BE2C (cell line): ENCODE measurements at regions not wholly inside any gene's neighbourhood (a gene's known extent, or its start where the extent isn't known, plus 50 kb on each side); places are given as distances from the start of the nearest gene placed in this dataset.

ENCODE experiments used
- DNase-seq: peaks from one replicate; pipeline ENCODE4 v3.0.0-alpha.2; 2020
- H3K27me3 ChIP-seq: fragments of 250-450 bp; sonication (Bioruptor Pico); 2 replicates; pipeline ENCODE4 v1.5.1; 2020; ENCODE audit warnings: mild to moderate bottlenecking
- H3K36me3 ChIP-seq: fragments of 250-450 bp; sonication (Bioruptor Pico); 2 replicates; pipeline ENCODE4 v1.5.1; 2020; ENCODE audit warnings: mild to moderate bottlenecking
- H3K4me1 ChIP-seq: fragments of 250-450 bp; sonication (Bioruptor Pico); 2 replicates; pipeline ENCODE4 v1.5.1; 2020
- H3K4me3 ChIP-seq: 2 replicates; pipeline ENCODE4 v1.5.1; 2011; ENCODE audit warnings: low read depth, low read length
- H3K9me3 ChIP-seq: fragments of 250-450 bp; sonication (Bioruptor Pico); 2 replicates; pipeline ENCODE4 v1.5.1; 2020
- CTCF ChIP-seq: IDR thresholded peaks from 2 replicates; pipeline ENCODE4 v1.5.1; 2012; ENCODE audit warnings: mild to moderate bottlenecking, low read depth, low read length

GRCh38 chr9:129392093-129392541 is 214.1 kb upstream of the IER5L start:
- no peak for TF ChIP-seq CTCF
- Histone ChIP-seq H3K4me3 (0 out of 2 replicates have a peak overlapping the region, but pooled peaks have one; percentile 23), H3K4me1 (peaks cover 51% of the 10 kb centered on the region), H3K36me3 (no peaks in the 10 kb centered on the region), H3K9me3 (no peaks in the 10 kb centered on the region), H3K27me3 (no peaks in the 10 kb centered on the region)
- peak; percentile 75 for DNase-seq

- Histone ChIP-seq H3K9me3 (no peaks in the 10 kb centered on the region), H3K27me3 (no peaks in the 10 kb centered on the region), H3K4me1 (peaks cover 56% of the 10 kb centered on the region), H3K4me3 (peak overlapping the region; percentile 23), H3K36me3 (no peaks in the 10 kb centered on the region)
- no peak for TF ChIP-seq CTCF
- DNase-seq, result no peak
Observed at GRCh38 chr9:129391221-129391661, 213.2 kb upstream of the IER5L start.

- TF ChIP-seq CTCF, result no peak
- DNase-seq, result no peak
- Histone ChIP-seq H3K36me3 (no peaks in the 10 kb centered on the region), H3K9me3 (no peaks in the 10 kb centered on the region), H3K27me3 (no peaks in the 10 kb centered on the region), H3K4me3 (no peak overlapping the region), H3K4me1 (peaks cover 56% of the 10 kb centered on the region)
Observed at GRCh38 chr9:129390541-129390940, 212.5 kb upstream of the IER5L start.

- no peak overlapping the region for H3K4me3 ChIP-seq
- TF ChIP-seq CTCF, result no peak
- DNase-seq, result no peak
- H3K27me3 ChIP-seq, result no peaks in the 10 kb centered on the region
- no peaks in the 10 kb centered on the region for H3K36me3 ChIP-seq
- no peaks in the 10 kb centered on the region for H3K9me3 ChIP-seq
- H3K4me1 ChIP-seq, result peaks cover 36% of the 10 kb centered on the region
Observed at GRCh38 chr9:129387822-129388221, 209.8 kb upstream of the IER5L start.

GRCh38 chr9:129386812-129387177 is 208.7 kb upstream of the IER5L start:
- no peaks in the 10 kb centered on the region for H3K9me3 ChIP-seq

More at GRCh38 chr9:129386812-129387177, 208.7 kb upstream of the IER5L start:
- Histone ChIP-seq H3K36me3 (no peaks in the 10 kb centered on the region), H3K4me3 (no peak overlapping the region), H3K4me1 (peaks cover 37% of the 10 kb centered on the region), H3K27me3 (no peaks in the 10 kb centered on the region)
- peak; percentile 98 for DNase-seq
- TF ChIP-seq CTCF, result no peak
